GM21360 (cell line): ENCODE measurements at regions not wholly inside any gene's neighbourhood (a gene's known extent, or its start where the extent isn't known, plus 50 kb on each side); places are given as distances from the start of the nearest gene placed in this dataset.

Source experiments
- ATAC-seq: cut with Tn5 transposase; IDR thresholded peaks from one replicate; pipeline ENCODE4 v1.9.1; 2021; ENCODE audit warnings: mild to moderate bottlenecking, moderate library complexity; ENCODE audit not compliant: unreplicated experiment

DNA sequence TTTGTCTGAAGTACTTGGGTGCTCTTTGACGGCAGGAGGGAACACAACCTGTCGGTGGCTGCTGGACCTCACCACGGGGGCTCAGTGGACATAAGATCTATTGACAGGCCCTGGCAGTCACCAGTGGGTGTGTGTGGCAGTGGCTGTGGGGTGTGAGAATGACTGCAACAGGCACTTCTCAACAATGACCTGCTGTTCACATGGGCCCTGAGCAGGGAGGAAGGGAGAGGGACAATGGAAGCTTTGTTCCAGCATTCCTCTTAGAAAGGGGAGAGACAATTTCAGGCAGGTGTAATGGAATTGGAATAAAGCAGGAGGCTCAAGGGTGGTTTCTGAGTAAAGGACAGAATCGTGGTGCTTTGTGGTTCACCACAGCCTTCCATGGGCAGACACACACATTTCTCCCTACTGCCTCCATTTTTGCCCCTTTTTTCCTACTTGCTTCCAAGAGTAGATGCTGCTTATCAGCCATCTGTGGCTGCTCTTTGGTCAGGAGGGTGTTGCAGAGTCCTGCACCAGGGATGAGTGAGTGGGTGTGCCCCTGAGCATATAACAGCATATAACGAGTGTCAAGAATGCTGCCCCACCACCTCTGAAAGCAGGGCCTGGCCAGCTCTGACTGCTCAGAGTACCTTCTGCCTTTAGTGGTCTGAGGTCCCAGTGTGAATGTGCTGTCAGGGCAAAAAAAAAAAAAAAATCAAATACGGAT, 267.7 kb downstream of the RASSF9 start:
- no peak for ATAC-seq

DNA sequence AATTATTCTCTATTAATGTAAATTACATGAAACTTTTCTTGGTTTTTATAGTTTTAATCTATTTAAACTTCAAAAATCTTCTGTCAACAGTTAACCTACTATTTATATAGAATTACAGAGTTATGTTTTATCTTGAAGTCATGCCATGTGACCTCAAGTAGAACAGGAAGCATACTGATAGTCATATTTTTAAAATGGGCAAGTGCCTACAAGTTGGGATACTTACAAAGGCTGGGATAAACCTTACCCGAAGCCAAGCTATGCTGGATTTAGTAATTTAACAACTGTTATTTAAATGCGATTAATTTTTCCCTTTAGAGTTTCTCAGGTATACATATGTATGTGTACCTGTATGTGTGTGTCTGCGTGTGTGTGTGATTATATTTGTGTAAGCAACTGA, 266.9 kb downstream of the RASSF9 start:
- no peak for ATAC-seq

DNA sequence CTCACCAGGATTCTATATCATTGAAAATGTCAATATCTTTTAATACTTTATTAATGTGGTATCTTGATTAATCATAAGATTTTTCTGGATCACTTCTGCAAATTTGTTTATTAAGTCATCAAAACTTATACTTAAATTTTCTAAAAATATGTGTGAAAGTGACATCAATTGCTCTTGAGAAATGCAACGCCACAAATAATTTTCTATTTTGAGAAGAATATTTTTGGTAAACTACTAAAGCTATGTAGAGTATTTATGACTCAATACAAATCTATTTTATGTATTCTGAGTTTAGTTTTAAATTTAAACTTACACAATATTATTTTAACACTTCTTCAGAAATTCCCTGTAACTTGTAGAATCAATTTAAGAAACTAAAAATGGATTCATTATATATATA, 263.3 kb downstream of the RASSF9 start:
- ATAC-seq = no peak

DNA sequence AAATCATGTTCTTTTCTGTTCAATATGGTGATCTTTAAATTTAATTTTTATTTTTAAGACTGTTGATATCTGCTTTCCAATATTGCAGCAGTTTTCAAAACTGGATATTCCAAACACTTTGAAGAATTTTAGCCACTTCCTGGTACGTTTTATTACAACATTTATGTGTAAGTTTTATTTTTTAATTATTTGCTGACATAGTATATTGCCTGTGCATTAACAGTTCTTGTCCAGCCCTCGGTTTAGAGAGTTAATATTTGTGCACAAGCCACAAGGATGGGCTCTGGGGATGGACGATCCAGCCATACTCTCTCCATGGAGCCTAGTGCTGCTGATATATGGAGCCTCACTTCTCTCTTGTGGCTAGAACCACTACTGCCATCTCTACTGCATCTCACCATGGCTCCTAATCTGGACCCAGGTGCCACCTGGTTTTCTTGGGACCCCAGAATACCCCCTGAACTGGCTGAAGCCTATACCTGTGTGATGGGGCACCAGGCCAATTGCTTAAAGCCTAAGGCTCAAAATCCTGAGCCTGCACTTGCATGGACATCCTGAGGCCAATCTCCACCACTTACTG, 262.5 kb downstream of the RASSF9 start:
- no peak for ATAC-seq

DNA sequence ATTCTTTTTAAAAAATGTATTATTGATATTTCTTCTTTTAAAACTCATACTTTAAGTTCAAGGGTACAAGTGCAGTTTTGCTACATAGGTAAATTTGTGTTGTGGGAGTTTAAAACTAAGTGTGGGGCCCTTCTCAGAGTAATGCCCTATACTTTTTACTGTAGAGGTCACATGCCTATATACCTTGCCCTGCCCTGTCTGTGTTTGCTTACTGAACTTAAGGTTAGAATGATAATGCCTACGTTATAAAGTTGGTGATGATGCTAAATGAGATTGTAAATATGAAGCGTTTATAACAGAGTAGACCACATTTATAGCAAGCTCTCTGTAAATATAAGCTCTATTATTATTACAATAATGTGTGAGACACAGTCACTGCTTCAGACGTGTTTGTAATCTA, 261.9 kb downstream of the RASSF9 start:
- ATAC-seq = no peak

DNA sequence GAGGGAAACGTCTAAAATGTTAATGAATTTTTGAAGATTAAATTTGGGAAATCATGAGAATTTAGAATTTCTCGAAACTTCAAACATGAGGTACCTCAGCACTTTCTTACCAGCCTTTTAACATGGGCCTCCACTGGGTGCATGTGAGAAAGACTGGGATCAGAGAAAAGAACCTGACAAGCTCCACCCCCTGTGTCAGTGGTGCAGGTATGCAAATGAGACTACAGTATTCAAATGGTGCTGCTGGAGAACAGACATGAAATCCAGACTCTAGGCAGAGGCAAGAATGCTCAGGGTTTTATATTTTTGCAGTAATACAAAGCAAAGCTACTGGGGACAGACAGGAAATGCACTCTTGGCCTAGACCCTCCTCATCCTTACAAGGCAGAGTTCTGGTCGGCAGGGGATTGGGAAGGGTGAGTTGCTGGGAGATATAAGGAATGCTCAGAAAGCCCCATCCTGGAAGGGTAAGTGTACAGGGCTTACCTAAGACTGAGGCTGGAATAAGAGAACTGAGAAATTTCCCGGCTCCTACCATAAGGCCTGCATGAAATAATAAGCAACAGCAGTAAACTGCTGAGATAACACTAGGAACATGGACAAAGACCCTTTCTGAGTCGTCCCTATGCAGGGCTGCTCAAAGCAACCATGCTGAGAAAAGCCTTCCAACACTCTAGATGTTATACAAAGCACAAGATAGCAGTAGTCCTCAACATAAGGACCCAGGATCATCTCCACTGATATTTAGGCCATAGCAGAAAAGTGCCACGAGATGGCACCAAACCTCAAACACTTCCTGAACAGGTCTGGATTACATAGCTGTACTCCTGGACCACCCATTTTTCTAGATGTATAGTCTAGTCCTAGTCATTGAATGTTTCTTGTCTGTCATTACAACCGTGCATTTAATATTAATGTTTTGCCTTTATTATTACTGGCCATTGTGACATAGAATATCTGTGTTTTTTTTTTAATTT, 260.8 kb downstream of the RASSF9 start:
- ATAC-seq = peak; percentile 98

DNA sequence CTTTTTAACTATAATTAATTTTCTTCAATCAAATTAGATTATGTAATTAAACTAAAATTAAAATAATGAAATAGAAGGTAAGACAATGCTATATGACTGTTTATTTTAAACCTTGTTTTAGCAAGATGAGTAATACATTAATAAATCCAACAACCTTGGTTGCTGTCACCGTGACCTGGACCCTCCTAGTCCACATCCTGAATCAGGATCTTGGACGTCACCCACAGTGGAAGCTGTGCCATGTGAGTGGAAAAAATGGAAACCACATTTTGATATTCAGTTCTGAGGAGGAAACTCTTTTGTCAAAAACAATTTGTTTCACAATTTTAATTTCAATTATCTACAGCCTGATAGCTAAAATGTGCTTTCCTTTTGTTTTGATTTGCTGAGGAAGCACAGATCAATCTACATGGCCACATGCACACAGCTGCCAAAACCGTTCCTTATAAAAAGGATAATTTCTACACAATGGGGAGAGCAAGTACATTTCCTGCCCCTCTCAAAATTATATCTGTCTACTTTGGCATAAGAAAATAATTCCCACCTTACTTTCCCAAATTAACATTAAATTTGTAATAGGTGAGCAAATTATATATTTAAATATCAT, 255.5 kb downstream of the RASSF9 start:
- no peak for ATAC-seq

DNA sequence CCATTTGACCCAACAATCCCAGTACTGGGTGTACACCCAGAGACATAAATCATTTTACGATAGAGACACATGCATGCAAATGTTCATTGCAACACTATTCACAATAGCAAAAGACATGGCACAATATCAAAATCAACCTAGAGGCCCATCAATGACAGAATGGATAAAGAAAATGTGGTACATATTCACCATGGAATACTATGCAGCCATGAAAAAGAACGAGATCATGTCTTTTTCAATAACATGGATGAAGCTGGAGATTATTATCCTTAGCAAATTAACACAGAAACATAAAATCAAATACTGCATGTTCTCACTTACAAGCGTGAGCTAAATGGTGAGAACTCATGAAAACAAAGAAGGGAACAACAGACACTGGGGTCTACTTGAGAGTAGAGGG, 249.1 kb downstream of the RASSF9 start:
- ATAC-seq = no peak

DNA sequence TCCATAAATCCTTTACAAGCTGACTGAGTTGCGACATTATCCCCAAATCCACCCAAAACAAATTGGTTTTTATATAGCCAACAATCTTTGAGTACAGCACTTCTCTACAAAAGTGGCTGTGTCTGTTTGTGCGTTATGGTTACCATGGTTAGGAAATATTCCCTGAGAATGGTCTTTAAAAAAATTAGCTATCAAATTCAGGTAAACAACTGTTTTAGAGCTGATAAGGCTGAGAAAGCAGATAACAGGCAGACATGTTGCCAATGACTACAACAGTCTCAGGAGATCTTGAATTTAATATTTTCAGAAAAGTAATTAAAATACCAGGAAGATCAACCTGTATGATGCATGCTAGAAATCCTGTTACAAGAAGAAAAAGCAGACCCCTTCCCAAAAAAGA, 248.0 kb downstream of the RASSF9 start:
- no peak for ATAC-seq

DNA sequence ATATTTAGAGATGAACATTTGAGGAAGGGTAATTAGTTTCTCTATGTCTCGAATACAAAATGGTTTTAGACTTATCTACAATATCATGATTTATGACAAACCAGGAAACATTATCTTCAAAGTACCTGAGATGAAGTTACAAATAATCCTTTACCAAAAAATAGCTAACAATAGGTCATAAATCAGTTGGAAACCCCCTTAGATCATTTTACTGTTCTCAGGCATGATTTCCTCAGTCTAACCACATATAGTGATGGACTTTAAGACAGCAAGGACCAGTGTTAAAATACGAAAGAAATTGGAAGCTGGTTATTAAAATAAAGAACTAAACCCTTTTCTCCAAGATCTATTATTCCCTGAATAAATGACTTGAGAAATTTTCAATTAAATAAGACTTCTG, 235.4 kb downstream of the RASSF9 start:
- ATAC-seq = no peak

DNA sequence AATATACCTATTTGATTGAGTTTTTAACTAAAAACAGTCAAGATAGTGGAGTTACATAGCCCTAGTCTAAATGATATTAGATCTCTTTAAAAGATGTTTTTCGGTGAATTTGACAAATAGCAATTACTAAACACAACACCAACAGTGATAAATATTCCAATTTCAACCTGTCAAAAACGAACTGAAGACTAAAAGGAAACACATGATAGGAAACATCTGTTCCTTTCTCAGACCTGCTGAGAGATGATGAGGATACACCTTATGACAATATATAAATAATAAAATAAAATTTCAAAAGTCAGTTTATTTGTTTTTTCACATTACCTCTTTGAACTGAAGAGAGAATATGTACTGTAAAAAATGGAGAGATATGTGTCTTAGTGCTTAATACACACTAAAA, 232.7 kb downstream of the RASSF9 start:
- ATAC-seq = no peak

DNA sequence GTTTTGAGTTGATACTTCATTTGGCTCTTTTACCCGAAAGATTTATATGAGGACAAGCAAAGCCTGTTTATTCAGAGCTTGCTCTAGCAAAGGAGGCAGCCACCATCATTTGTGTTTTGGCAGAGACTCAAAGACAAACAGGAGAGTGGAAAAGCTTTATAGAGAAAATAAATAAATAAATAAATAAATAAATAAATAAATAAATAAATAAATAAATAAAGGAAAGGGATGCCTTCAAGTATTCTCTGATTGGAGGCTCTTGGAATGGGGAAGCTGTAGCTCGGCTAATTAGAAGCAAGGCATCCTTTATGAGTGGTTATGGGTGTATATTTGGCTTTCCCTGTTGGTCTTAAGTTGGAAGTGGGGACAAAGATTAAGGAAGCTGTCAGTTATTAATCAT, 229.8 kb downstream of the RASSF9 start:
- ATAC-seq = no peak

DNA sequence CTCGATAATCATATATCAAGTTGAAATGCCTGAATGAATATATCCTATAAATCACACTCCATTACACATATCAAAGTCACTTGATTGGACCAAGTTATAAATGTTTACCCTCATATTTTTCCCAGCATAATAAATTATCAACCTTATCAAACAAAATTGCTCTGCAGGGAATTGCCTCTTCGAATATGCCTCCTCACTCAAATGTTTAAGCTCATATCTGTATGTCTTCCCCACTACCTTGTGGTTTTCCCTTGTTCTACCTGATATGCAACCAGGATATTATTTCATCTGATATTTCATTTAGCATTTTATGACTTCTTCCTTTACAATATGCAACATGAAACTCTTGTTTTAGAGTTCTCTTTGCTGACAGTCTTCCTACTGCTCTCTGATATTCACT, 226.4 kb downstream of the RASSF9 start:
- ATAC-seq = no peak

DNA sequence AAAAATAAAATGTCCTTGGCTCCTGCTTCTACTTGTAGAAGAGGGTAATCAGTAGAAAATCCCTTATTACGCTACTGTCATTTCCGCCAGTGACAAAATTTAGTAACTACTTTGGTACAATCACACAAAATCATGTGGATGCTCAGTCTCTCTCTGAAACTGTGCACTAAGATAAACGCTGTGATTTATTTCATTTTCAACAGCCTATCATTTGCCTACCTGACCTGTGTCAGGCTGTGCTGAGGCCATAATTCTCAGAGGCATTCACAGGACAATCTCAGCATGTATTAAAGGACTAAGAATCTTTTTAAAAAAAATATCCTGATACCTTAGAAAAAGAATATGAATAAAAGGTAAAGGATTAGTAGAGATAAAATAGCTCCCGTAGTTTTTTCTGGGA, 226.0 kb downstream of the RASSF9 start:
- no peak for ATAC-seq

DNA sequence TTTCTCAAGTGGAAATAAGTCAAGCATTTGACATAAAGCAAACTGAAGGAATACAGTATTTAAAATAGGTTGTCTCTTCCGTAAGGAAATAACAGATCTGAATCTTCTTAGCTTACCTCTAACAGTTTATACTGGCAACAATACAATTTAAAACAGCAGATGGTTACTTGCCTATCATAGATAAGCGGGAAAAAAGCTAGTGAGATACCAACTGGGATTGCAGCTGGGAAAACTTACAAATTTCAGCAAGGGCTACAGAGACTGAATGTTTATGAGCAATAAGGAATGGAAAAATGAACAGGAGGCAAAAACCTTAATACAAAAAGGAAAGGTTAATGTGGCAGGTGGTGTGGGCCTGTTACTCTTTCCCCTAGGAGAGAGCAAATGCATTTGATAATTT, 220.0 kb downstream of the RASSF9 start:
- no peak for ATAC-seq

DNA sequence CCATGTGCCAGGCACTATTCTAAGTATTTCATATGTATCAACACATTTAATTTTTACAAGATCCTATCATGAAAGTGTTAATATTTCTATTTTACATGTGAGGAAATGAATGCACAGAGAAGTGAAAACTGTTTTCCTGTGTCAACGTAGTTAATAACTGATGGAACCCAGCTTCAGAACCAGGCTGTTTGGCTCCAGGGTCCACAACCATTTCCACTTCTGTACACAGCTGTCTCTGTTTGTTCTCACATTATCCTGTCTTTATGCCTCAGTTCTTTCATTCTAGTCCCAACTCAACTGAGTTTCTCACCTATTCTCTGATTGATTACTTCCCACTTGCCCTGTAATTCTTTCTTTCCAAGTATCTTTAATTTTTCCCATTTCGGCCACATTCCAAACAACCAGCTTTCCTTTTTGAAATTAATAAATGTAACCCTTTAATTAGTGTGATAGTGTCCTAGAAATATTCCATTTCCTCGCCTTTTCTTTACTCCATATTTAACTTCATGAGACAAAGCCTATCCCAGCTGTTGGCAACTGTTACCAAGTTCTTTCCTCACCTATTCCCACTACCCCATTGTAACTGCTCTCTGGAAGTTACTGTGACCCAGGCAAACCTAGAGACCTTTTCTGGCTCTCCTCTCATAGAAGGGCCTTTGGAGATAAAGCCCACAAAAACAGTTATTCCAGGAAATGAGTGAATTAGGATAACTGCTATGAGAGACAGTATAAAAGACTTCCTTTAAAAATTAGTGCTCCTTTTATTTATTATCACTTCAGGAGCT, 218.7 kb downstream of the RASSF9 start:
- no peak for ATAC-seq

DNA sequence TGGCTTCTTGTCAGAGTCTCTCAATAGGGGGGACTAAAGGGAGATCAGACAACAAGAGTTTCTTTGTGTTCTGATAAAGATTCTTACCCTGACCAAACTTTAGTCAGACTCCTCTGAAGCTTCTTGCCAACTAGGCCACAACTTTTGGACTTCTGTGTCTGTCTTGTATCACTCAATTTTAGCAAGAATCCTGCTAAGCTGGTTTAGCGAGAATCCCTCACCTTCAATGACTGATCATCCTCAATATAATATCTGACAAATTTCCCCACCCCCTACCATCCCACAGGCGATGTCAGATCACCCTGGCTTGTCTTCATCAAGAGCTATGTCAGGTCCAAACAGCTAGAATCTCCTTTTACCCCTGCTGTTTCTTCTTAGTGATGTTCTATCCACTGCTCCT, 215.2 kb downstream of the RASSF9 start:
- no peak for ATAC-seq

DNA sequence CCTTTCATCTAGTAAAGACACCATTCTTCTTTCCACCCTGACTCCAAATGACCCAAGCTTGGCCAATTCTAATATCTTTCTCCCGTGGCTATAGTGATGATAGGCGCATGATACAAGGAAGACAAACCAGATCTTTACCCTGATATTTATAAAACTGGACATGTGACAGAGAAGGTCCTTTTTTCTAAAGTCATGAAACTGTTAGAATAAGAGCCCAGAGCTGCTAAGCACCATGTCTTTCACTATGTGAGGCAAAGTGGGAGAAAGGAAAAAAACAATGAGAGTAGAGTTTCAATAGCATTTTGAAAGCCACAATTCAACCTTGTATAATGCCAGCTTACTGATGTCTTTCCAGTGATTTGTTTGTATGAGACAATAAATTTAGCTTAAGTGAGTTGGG, 212.4 kb downstream of the RASSF9 start:
- no peak for ATAC-seq

DNA sequence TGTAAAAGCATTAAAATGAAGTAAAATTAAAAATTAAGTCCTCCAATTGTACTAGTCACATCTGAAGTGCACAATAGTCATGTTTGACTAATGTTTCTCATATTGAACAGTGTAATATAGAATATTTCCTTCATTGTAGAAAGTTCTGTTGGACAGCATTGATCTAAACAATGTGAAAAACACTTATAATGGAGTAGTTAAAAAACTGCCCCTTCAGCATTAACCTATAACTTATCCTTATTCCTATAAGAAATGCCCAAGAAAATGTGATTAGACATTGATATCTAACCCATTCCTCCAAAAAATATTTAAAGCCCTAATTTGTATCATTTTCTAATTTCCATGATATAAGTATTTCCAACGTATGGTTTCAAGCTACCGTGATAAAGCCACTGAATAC, 210.7 kb downstream of the RASSF9 start:
- no peak for ATAC-seq

DNA sequence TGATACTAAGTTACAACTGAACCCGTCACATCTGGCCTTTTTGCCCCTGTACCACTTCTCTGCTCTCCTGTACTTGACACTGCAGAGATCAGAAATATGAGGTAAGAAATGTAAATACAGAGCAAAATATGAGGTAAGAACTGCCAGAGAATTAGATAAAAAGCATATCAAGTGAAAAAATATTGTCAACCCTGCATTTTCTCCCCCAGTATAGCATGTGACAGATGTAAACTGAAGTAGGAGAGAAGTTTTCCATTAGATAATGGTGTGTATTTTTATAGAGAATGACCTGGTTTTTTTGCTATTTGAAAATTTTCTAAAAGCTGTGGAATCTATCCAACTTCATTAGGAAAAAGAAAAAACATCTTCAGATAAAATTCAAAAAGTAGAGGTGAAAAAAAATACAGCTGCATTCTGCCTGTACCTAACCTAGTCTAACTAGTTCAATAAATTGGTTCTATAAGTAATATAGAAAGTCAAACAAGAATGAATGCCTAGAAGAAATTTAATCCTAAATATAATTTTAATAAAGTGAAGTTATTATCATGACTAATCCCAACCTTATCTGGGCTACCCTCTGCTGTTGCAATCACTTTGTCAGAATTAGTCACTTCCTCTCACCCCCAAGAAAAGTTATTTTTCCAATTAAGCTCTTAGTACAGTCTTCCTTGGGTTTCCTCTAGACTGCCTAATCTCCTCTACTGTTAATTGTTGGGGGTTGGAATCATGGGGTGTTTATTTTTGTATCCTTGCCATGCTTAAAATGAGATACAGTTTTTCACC, 210.0 kb downstream of the RASSF9 start:
- no peak for ATAC-seq
